ENCODE measurements at regions not wholly inside any gene's neighbourhood (a gene's known extent, or its start where the extent isn't known, plus 50 kb on each side); places are given as distances from the start of the nearest gene placed in this dataset.
"Not testable (repeated sequence)": the region's sequence is repeated elsewhere in the genome, so short reads cannot be mapped to it uniquely, and the experiment has no call there.

DNA sequence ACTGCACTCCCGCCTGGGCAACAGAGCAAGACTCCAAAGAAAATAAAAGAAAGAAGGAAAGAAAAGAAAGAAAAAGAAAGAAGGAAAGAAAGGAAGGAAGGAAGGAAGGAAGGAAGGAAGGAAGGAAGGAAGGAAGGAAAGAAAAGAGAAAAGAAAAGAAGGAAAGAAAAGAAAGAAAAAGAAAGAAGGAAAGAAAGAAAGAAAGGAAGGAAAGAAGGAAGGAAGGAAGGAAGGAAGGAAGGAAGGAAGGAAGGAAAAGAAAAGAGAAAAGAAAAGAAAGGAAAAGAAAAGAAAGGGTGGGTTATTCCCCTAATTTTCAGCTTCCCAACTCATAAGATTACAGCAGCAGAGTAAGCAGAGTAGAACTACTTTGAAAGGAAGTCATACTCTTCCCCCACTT lies 64.4 kb downstream of the TMEM200C start:
- dilution Hi-C loops (cut with MboI; ENCODE audit: extremely low pct_ligation_motif_present, low sequenced_read_pairs); H3K79me2 ChIP-seq (ENCODE audit: control insufficient read depth, insufficient read depth, low read length); H2AFZ ChIP-seq (ENCODE audit: control insufficient read depth, low read length); H4K20me1 ChIP-seq (ENCODE audit: control insufficient read depth, extremely low read depth, insufficient read depth, low read length); H3K36me3 ChIP-seq (ENCODE audit: control insufficient read depth in 2 of 2, extremely low read depth in 1 of 2, insufficient read depth in 2 of 2, low read length in 2 of 2); FAIRE-seq; DNase-seq (ENCODE audit: low read depth, low spot score); H3K4me3 ChIP-seq (ENCODE audit: control insufficient read depth in 2 of 3, extremely low read depth in 1 of 3, insufficient read depth in 2 of 3, low read depth in 1 of 3, low read length in 3 of 3); H3K9ac ChIP-seq (ENCODE audit: control insufficient read depth, extremely low read depth, insufficient read depth, low read length); H3K27me3 ChIP-seq (ENCODE audit: control insufficient read depth, extremely low read depth, insufficient read depth, low read length); H3K4me2 ChIP-seq (ENCODE audit: control insufficient read depth, extremely low read depth, insufficient read depth, low read depth, low read length); H3K9me1 ChIP-seq (ENCODE audit: control insufficient read depth, extremely low read depth, insufficient read depth, low read length); H3K4me1 ChIP-seq (ENCODE audit: control insufficient read depth, extremely low read depth, insufficient read depth, low read length); H3K27ac ChIP-seq (ENCODE audit: control insufficient read depth, insufficient read depth, low read length); H3K9me3 ChIP-seq (ENCODE audit: control insufficient read depth, low read depth, low read length): not testable (repeated sequence)

DNA sequence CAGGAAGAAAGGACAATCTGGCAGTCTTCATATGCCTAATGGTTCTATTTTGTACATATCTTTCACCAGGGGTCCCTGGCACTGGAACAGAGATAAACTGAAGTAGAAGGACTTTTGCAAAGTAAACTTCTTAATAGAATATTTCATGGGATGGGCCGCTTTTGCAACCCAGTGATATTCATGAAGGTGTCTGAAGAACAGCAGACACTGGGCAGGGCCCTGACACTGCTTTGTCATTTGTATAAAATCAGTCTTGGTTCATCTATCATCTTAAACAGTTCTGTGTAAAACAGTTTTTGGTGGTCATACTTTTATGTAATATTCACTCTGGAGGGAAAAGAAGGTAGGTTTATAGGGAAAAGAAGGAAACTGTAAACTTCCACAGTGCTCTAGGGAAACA lies 66.4 kb downstream of the TMEM200C start:
- no peak overlapping the region for H3K27ac ChIP-seq (ENCODE audit: control insufficient read depth, insufficient read depth, low read length)
- FAIRE-seq (no peak), DNase-seq (ENCODE audit: low read depth, low spot score) (no peak)
- H3K36me3 ChIP-seq (ENCODE audit: control insufficient read depth in 2 of 2, extremely low read depth in 1 of 2, insufficient read depth in 2 of 2, low read length in 2 of 2): no peaks in the 10 kb centered on the region
- no peaks in the 10 kb centered on the region for H3K9me1 ChIP-seq (ENCODE audit: control insufficient read depth, extremely low read depth, insufficient read depth, low read length)
- H3K9me3 ChIP-seq (ENCODE audit: control insufficient read depth, low read depth, low read length): no peaks in the 10 kb centered on the region
- H3K4me1 ChIP-seq (ENCODE audit: control insufficient read depth, extremely low read depth, insufficient read depth, low read length): no peaks in the 10 kb centered on the region
- no peak overlapping the region for H2AFZ ChIP-seq (ENCODE audit: control insufficient read depth, low read length)
- dilution Hi-C loops (cut with MboI; ENCODE audit: extremely low pct_ligation_motif_present, low sequenced_read_pairs): no loop called here
- TF ChIP-seq, protein P1, sequence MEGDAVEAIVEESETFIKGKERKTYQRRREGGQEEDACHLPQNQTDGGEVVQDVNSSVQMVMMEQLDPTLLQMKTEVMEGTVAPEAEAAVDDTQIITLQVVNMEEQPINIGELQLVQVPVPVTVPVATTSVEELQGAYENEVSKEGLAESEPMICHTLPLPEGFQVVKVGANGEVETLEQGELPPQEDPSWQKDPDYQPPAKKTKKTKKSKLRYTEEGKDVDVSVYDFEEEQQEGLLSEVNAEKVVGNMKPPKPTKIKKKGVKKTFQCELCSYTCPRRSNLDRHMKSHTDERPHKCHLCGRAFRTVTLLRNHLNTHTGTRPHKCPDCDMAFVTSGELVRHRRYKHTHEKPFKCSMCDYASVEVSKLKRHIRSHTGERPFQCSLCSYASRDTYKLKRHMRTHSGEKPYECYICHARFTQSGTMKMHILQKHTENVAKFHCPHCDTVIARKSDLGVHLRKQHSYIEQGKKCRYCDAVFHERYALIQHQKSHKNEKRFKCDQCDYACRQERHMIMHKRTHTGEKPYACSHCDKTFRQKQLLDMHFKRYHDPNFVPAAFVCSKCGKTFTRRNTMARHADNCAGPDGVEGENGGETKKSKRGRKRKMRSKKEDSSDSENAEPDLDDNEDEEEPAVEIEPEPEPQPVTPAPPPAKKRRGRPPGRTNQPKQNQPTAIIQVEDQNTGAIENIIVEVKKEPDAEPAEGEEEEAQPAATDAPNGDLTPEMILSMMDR (optimal IDR thresholded peaks at IDR 0.05 in 1 of 3, IDR thresholded peaks at IDR 0.05 in 1 of 3, conservative IDR thresholded peaks at IDR 0.05 in 1 of 3; ENCODE audit: extremely low read depth in 1 of 3, insufficient read depth in 2 of 3, low read length in 3 of 3): no peak
- no peak for TF ChIP-seq EZH2 (IDR thresholded peaks at IDR 0.05; ENCODE audit: low read length)
- H3K27me3 ChIP-seq (ENCODE audit: control insufficient read depth, extremely low read depth, insufficient read depth, low read length): no peaks in the 10 kb centered on the region
- H3K9ac ChIP-seq (ENCODE audit: control insufficient read depth, extremely low read depth, insufficient read depth, low read length): no peak overlapping the region
- H3K4me3 ChIP-seq (ENCODE audit: control insufficient read depth in 2 of 3, extremely low read depth in 1 of 3, insufficient read depth in 2 of 3, low read depth in 1 of 3, low read length in 3 of 3): no peak overlapping the region
- H3K4me2 ChIP-seq (ENCODE audit: control insufficient read depth, extremely low read depth, insufficient read depth, low read depth, low read length): no peak overlapping the region
- H4K20me1 ChIP-seq (ENCODE audit: control insufficient read depth, extremely low read depth, insufficient read depth, low read length): no peaks in the 10 kb centered on the region
- no peaks in the 10 kb centered on the region for H3K79me2 ChIP-seq (ENCODE audit: control insufficient read depth, insufficient read depth, low read length)

DNA sequence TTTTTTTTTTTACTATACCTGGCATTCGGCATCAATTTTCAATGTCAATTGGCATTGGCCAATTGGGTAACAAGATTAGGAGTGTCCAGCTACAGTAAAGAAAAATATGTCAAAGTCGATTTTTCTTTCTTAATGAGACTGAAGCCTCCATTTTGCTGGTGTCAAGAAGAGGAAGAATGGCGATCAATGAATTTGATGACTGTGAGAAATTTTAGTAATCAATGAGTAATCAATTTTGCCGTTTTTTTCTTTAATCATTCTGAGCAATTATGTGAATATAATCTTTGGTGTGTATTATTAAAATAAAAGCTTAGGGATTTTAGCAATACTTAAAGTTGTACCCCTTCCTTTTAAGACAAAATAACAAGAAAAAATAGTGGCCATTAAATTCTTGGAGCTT lies 69.7 kb downstream of the TMEM200C start:
- FAIRE-seq (no peak), DNase-seq (ENCODE audit: low read depth, low spot score) (no peak)
- H2AFZ ChIP-seq (ENCODE audit: control insufficient read depth, low read length): no peak overlapping the region
- H3K4me2 ChIP-seq (ENCODE audit: control insufficient read depth, extremely low read depth, insufficient read depth, low read depth, low read length): no peak overlapping the region
- no peak overlapping the region for H3K27ac ChIP-seq (ENCODE audit: control insufficient read depth, insufficient read depth, low read length)
- H3K9me1 ChIP-seq (ENCODE audit: control insufficient read depth, extremely low read depth, insufficient read depth, low read length): no peaks in the 10 kb centered on the region
- dilution Hi-C loops (cut with MboI; ENCODE audit: extremely low pct_ligation_motif_present, low sequenced_read_pairs): no loop called here
- TF ChIP-seq, protein P1 (optimal IDR thresholded peaks at IDR 0.05 in 1 of 3, IDR thresholded peaks at IDR 0.05 in 1 of 3, conservative IDR thresholded peaks at IDR 0.05 in 1 of 3; ENCODE audit: extremely low read depth in 1 of 3, insufficient read depth in 2 of 3, low read length in 3 of 3): no peak
- TF ChIP-seq EZH2 (IDR thresholded peaks at IDR 0.05; ENCODE audit: low read length): no peak
- H4K20me1 ChIP-seq (ENCODE audit: control insufficient read depth, extremely low read depth, insufficient read depth, low read length): no peaks in the 10 kb centered on the region
- no peaks in the 10 kb centered on the region for H3K4me1 ChIP-seq (ENCODE audit: control insufficient read depth, extremely low read depth, insufficient read depth, low read length)
- H3K79me2 ChIP-seq (ENCODE audit: control insufficient read depth, insufficient read depth, low read length): no peaks in the 10 kb centered on the region
- H3K4me3 ChIP-seq (ENCODE audit: control insufficient read depth in 2 of 3, extremely low read depth in 1 of 3, insufficient read depth in 2 of 3, low read depth in 1 of 3, low read length in 3 of 3): no peak overlapping the region
- no peaks in the 10 kb centered on the region for H3K36me3 ChIP-seq (ENCODE audit: control insufficient read depth in 2 of 2, extremely low read depth in 1 of 2, insufficient read depth in 2 of 2, low read length in 2 of 2)
- H3K9ac ChIP-seq (ENCODE audit: control insufficient read depth, extremely low read depth, insufficient read depth, low read length): no peak overlapping the region
- H3K27me3 ChIP-seq (ENCODE audit: control insufficient read depth, extremely low read depth, insufficient read depth, low read length): no peaks in the 10 kb centered on the region
- H3K9me3 ChIP-seq (ENCODE audit: control insufficient read depth, low read depth, low read length): no peaks in the 10 kb centered on the region

All from keratinocyte (primary cell).